GM23338 (cell line): ENCODE measurements at regions not wholly inside any gene's neighbourhood (a gene's known extent, or its start where the extent isn't known, plus 50 kb on each side); places are given as distances from the start of the nearest gene placed in this dataset.

Source experiments
- ATAC-seq: fragments of 200-7000 bp; cut with Tn5 transposase; 3 replicates; pipeline ENCODE4 v1.9.1; 2020
- DNase-seq: peaks from one replicate; pipeline ENCODE4 v3.0.0-alpha.2; 2015; ENCODE audit warnings: low spot score
- H2AFZ ChIP-seq: fragments of 200-600 bp; sonication (generic); 2 replicates; pipeline ENCODE4 v1.8.0; 2016; ENCODE audit warnings: antibody characterized with exemption, mild to moderate bottlenecking, moderate library complexity
- H3F3A ChIP-seq: fragments of 200-600 bp; sonication (generic); replicated peaks from 2 replicates; pipeline ENCODE4 v1.8.0; 2017; ENCODE audit warnings: antibody characterized with exemption, mixed run types, low read depth
- H3K27ac ChIP-seq: fragments of 200-600 bp; sonication (generic); 2 replicates; pipeline ENCODE4 v1.6.1; 2016; ENCODE audit warnings: low read depth
- H3K27me3 ChIP-seq: fragments of 200-600 bp; sonication (generic); 2 replicates; pipeline ENCODE4 v1.8.0; 2016; ENCODE audit warnings: mild to moderate bottlenecking, mixed run types, moderate library complexity; ENCODE audit not compliant: insufficient read depth
- H3K36me3 ChIP-seq: fragments of 200-600 bp; sonication (generic); 2 replicates; pipeline ENCODE4 v1.8.0; 2016; ENCODE audit warnings: mild to moderate bottlenecking; ENCODE audit not compliant: insufficient read depth
- H3K4me1 ChIP-seq: fragments of 200-600 bp; sonication (generic); 2 replicates; pipeline ENCODE4 v1.8.0; 2016; ENCODE audit warnings: mild to moderate bottlenecking, moderate library complexity; ENCODE audit not compliant: insufficient read depth
- H3K4me2 ChIP-seq: fragments of 200-600 bp; sonication (generic); 2 replicates; pipeline ENCODE4 v1.7.1; 2017; ENCODE audit warnings: mixed run types
- H3K4me3 ChIP-seq: fragments of 200-600 bp; sonication (generic); 2 replicates; pipeline ENCODE4 v1.6.1; 2016; ENCODE audit warnings: mixed run types
- H3K79me2 ChIP-seq: fragments of 200-600 bp; sonication (generic); replicated peaks from 2 replicates; pipeline ENCODE4 v1.8.0; 2017; ENCODE audit warnings: mild to moderate bottlenecking; ENCODE audit not compliant: insufficient read depth
- H3K9me2 ChIP-seq: fragments of 200-600 bp; sonication (generic); 2 replicates; pipeline ENCODE4 v1.8.0; 2017; ENCODE audit not compliant: insufficient read depth
- H4K20me1 ChIP-seq: fragments of 200-600 bp; sonication (generic); replicated peaks from 2 replicates; pipeline ENCODE4 v1.8.0; 2017; ENCODE audit warnings: mild to moderate bottlenecking; ENCODE audit not compliant: insufficient read depth
- H3K27ac Mint-ChIP-seq: 2 replicates; pipeline ENCODE4 v1.8.0; 2020; ENCODE audit warnings: inconsistent platforms, mild to moderate bottlenecking, moderate library complexity, mixed read lengths
- H3K27me3 Mint-ChIP-seq: 3 replicates; pipeline ENCODE4 v1.8.0; 2022; ENCODE audit warnings: low read depth, mild to moderate bottlenecking, moderate library complexity, mixed read lengths, inconsistent platforms; ENCODE audit not compliant: insufficient read depth, poor library complexity
- H3K36me3 Mint-ChIP-seq: 3 replicates; pipeline ENCODE4 v1.8.0; 2021; ENCODE audit warnings: low read depth, mild to moderate bottlenecking, inconsistent platforms, moderate library complexity, mixed read lengths
- H3K4me1 Mint-ChIP-seq: 3 replicates; pipeline ENCODE4 v1.8.0; 2020; ENCODE audit warnings: mild to moderate bottlenecking, inconsistent platforms, mixed read lengths
- H3K4me3 Mint-ChIP-seq: 3 replicates; pipeline ENCODE4 v1.8.0; 2021; ENCODE audit warnings: moderate library complexity, mild to moderate bottlenecking, inconsistent platforms, mixed read lengths
- H3K9me3 Mint-ChIP-seq: 3 replicates; pipeline ENCODE4 v1.8.0; 2020; ENCODE audit warnings: moderate library complexity, mild to moderate bottlenecking, inconsistent platforms, mixed read lengths
- CREB1 ChIP-seq: fragments of 250-450 bp; sonication (Bioruptor Pico); IDR thresholded peaks from 2 replicates; pipeline ENCODE4 v1.5.0; 2020; ENCODE audit warnings: low read depth, mild to moderate bottlenecking, moderate library complexity
- CTCF ChIP-seq, 2 experiments: fragments of 200-600 bp in 1 of 2; sonication (generic) in 1 of 2; conservative IDR thresholded peaks; 2 replicates each; pipeline versions ENCODE4 v1.5.1 to v1.6.1; 2016 to 2017; ENCODE audit warnings: antibody characterized with exemption in 2 of 2, low read depth in 2 of 2, mild to moderate bottlenecking in 2 of 2, moderate library complexity in 1 of 2
- ETS1 ChIP-seq: IDR thresholded peaks from 2 replicates; pipeline ENCODE4 v1.6.1; 2016; ENCODE audit warnings: antibody characterized with exemption
- EZH2 ChIP-seq: fragments of 200-600 bp; sonication (generic); IDR thresholded peaks from one replicate; pipeline ENCODE4 v1.8.0; 2017; ENCODE audit warnings: antibody characterized with exemption, mild to moderate bottlenecking, low read depth; ENCODE audit not compliant: unreplicated experiment
- EZH2phosphoT487 ChIP-seq: fragments of 200-600 bp; sonication (generic); IDR thresholded peaks from one replicate; pipeline ENCODE4 v1.8.1; 2018; ENCODE audit warnings: antibody characterized with exemption; ENCODE audit not compliant: unreplicated experiment
- JUNB ChIP-seq: IDR thresholded peaks from one replicate; pipeline ENCODE4 v1.6.1; 2016; ENCODE audit warnings: antibody characterized with exemption; ENCODE audit not compliant: unreplicated experiment
- NANOG ChIP-seq: IDR thresholded peaks from 2 replicates; pipeline ENCODE4 v1.6.1; 2016; ENCODE audit warnings: antibody characterized with exemption, borderline replicate concordance
- STAT1 ChIP-seq: IDR thresholded peaks from one replicate; pipeline ENCODE4 v1.6.1; 2016; ENCODE audit warnings: antibody characterized with exemption; ENCODE audit not compliant: unreplicated experiment
- ZNF114 ChIP-seq: fragments of 250-450 bp; sonication (Bioruptor Pico); IDR thresholded peaks from 2 replicates; pipeline ENCODE4 v1.5.0; 2020; ENCODE audit warnings: mild to moderate bottlenecking, moderate library complexity
- TF ChIP-seq, protein P1 (sequence below): fragments of 250-450 bp; sonication (Bioruptor Pico); IDR thresholded peaks from 2 replicates; pipeline ENCODE4 v1.5.0; 2020; ENCODE audit warnings: mild to moderate bottlenecking, moderate library complexity

GRCh38 chr11:91778758-91779157, 445.9 kb upstream of the FAT3 start (continued):
- TF ChIP-seq CTCF (conservative IDR thresholded peaks at IDR 0.05; ENCODE audit: low read depth in 2 of 2): no peak
- TF ChIP-seq JUNB: no peak

- no peak overlapping the region for H3K4me3 Mint-ChIP-seq
- TF ChIP-seq NANOG (no peak), CTCF (conservative IDR thresholded peaks at IDR 0.05; ENCODE audit: low read depth in 2 of 2) (no peak), CREB1 (CRISPR knock-in tag) (no peak), EZH2phosphoT487 (no peak), ETS1 (no peak), EZH2 (no peak), JUNB (no peak), ZNF114 (no peak), STAT1 (no peak)
- TF ChIP-seq, protein P1, sequence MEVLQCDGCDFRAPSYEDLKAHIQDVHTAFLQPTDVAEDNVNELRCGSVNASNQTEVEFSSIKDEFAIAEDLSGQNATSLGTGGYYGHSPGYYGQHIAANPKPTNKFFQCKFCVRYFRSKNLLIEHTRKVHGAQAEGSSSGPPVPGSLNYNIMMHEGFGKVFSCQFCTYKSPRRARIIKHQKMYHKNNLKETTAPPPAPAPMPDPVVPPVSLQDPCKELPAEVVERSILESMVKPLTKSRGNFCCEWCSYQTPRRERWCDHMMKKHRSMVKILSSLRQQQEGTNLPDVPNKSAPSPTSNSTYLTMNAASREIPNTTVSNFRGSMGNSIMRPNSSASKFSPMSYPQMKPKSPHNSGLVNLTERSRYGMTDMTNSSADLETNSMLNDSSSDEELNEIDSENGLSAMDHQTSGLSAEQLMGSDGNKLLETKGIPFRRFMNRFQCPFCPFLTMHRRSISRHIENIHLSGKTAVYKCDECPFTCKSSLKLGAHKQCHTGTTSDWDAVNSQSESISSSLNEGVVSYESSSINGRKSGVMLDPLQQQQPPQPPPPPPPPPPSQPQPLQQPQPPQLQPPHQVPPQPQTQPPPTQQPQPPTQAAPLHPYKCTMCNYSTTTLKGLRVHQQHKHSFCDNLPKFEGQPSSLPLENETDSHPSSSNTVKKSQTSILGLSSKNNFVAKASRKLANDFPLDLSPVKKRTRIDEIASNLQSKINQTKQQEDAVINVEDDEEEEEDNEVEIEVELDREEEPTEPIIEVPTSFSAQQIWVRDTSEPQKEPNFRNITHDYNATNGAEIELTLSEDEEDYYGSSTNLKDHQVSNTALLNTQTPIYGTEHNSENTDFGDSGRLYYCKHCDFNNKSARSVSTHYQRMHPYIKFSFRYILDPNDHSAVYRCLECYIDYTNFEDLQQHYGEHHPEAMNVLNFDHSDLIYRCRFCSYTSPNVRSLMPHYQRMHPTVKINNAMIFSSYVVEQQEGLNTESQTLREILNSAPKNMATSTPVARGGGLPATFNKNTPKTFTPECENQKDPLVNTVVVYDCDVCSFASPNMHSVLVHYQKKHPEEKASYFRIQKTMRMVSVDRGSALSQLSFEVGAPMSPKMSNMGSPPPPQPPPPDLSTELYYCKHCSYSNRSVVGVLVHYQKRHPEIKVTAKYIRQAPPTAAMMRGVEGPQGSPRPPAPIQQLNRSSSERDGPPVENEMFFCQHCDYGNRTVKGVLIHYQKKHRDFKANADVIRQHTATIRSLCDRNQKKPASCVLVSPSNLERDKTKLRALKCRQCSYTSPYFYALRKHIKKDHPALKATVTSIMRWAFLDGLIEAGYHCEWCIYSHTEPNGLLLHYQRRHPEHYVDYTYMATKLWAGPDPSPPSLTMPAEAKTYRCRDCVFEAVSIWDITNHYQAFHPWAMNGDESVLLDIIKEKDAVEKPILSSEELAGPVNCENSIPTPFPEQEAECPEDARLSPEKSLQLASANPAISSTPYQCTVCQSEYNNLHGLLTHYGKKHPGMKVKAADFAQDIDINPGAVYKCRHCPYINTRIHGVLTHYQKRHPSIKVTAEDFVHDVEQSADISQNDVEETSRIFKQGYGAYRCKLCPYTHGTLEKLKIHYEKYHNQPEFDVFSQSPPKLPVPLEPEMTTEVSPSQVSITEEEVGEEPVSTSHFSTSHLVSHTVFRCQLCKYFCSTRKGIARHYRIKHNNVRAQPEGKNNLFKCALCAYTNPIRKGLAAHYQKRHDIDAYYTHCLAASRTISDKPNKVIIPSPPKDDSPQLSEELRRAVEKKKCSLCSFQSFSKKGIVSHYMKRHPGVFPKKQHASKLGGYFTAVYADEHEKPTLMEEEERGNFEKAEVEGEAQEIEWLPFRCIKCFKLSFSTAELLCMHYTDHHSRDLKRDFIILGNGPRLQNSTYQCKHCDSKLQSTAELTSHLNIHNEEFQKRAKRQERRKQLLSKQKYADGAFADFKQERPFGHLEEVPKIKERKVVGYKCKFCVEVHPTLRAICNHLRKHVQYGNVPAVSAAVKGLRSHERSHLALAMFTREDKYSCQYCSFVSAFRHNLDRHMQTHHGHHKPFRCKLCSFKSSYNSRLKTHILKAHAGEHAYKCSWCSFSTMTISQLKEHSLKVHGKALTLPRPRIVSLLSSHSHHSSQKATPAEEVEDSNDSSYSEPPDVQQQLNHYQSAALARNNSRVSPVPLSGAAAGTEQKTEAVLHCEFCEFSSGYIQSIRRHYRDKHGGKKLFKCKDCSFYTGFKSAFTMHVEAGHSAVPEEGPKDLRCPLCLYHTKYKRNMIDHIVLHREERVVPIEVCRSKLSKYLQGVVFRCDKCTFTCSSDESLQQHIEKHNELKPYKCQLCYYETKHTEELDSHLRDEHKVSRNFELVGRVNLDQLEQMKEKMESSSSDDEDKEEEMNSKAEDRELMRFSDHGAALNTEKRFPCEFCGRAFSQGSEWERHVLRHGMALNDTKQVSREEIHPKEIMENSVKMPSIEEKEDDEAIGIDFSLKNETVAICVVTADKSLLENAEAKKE: no peak
Observed at GRCh38 chr11:91776655-91777054, 448.0 kb upstream of the FAT3 start.

More at GRCh38 chr11:91776655-91777054, 448.0 kb upstream of the FAT3 start:
- Mint-ChIP-seq H3K27me3 (peaks cover 5% of the 10 kb centered on the region), H3K36me3 (peaks cover 3% of the 10 kb centered on the region; the same call in 2 of the 3 replicates), H3K27ac (no peak overlapping the region), H3K4me1 (no peaks in the 10 kb centered on the region; the same call in 2 of the 3 replicates), H3K9me3 (peaks cover 5% of the 10 kb centered on the region)
- H3K79me2 ChIP-seq: no peaks in the 10 kb centered on the region
- no peaks in the 10 kb centered on the region; the same call in 1 of the 2 replicates for H3K36me3 ChIP-seq
- H3K27me3 ChIP-seq: no peaks in the 10 kb centered on the region
- no peak for DNase-seq
- no peak for ATAC-seq
- H3K4me2 ChIP-seq: no peak overlapping the region
- no peaks in the 10 kb centered on the region for H3K4me1 ChIP-seq
- H2AFZ ChIP-seq: no peak overlapping the region
- H3K4me3 ChIP-seq: no peak overlapping the region
- no peaks in the 10 kb centered on the region for H3F3A ChIP-seq
- H4K20me1 ChIP-seq: no peaks in the 10 kb centered on the region
- H3K27ac ChIP-seq: no peak overlapping the region
- peaks cover 9% of the 10 kb centered on the region; the same call in 1 of the 2 replicates for H3K9me2 ChIP-seq
